Prostate gland (tissue), 2 donors: ENCODE measurements at regions not wholly inside any gene's neighbourhood (a gene's known extent, or its start where the extent isn't known, plus 50 kb on each side); places are given as distances from the start of the nearest gene placed in this dataset.
"Not testable (repeated sequence)": the region's sequence is repeated elsewhere in the genome, so short reads cannot be mapped to it uniquely, and the experiment has no call there.

Source experiments
- DNase-seq: peaks from one replicate; pipeline ENCODE4 v3.0.0-alpha.2; 2019; ENCODE audit warnings: low spot score
- H3K27ac ChIP-seq, 2 donors: fragments of 200-600 bp; sonication (generic); 2 replicates each; pipeline ENCODE4 v1.5.1; 2017 to 2019
- H3K27me3 ChIP-seq: fragments of 200-600 bp; sonication (generic); replicated peaks from 2 replicates; pipeline ENCODE4 v1.5.1; 2019; ENCODE audit not compliant: insufficient read depth
- H3K36me3 ChIP-seq, 2 donors: fragments of 200-600 bp; sonication (generic); 1 replicate in 1 of 2; 2 replicates in 1 of 2; pipeline versions ENCODE4 v1.5.1 to v1.8.1; 2017 to 2019
- H3K4me1 ChIP-seq: fragments of 200-600 bp; sonication (generic); replicated peaks from 2 replicates; pipeline ENCODE4 v1.5.1; 2019
- H3K4me3 ChIP-seq, 2 donors: fragments of 200-600 bp; sonication (generic); 2 replicates each; pipeline ENCODE4 v1.5.1; 2017 to 2019
- H3K9me3 ChIP-seq: fragments of 200-600 bp; sonication (generic); 2 replicates; pipeline ENCODE4 v1.5.1; 2017
- CTCF ChIP-seq, 4 experiments: fragments of 200-600 bp in 2 of 4; fragments of 450-650 bp in 2 of 4; sonication (generic) in 2 of 4; IDR thresholded peaks; 1 replicate in 3 of 4; 2 replicates in 1 of 4; pipeline ENCODE4 v1.5.1; 2016 to 2019; ENCODE audit warnings: antibody characterized with exemption in 4 of 4, mild to moderate bottlenecking in 2 of 4, moderate library complexity in 2 of 4
- POLR2A ChIP-seq: fragments of 450-650 bp; IDR thresholded peaks from one replicate; pipeline ENCODE4 v1.6.1; 2016; ENCODE audit warnings: antibody characterized with exemption, mild to moderate bottlenecking
- POLR2AphosphoS5 ChIP-seq: sonication (generic); formaldehyde crosslinking; IDR thresholded peaks from one replicate; pipeline ENCODE4 v1.6.1; 2017; ENCODE audit warnings: antibody characterized with exemption
- WGBS: methylation state at CpG from one replicate; pipeline ENCODE4 v1.1.5; 2018; 5-methylcytosine and 5-hydroxymethylcytosine counted together
- intact Hi-C: fragments of 100-400 bp; cut with DNase I; formaldehyde crosslinking; loops from one replicate; pipeline ENCODE4 v1.14.2; 2022

DNA sequence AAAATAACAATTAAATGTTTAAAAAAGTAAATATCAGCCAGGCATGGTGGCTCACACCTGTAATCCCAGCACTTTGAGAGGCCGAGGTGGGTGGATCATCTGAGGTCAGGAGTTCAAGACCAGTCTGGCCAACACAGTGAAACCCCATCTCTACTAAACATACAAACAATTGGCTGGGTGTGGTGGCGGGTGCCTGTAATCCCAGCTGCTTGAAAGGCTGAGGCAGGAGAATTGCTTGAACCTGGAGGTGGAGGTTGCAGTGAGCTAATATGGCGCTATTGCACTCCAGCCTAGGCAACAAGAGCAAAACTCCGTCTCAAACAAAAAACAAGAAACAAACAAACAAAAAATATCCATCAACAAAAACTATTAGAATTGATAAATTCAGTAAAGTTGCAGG lies 77.5 kb downstream of the SNX5 start:
- 97% methylated on average over 4 of the region's 4 CpGs for WGBS
- intact Hi-C loops: loop anchor here (10.0 kb wide), 1 partner anchor 356 kb away; the partner anchor contains the start of gene BFSP1
- H3K9me3 ChIP-seq, H3K36me3 ChIP-seq, H3K4me1 ChIP-seq, H3K4me3 ChIP-seq, DNase-seq, H3K27me3 ChIP-seq, H3K27ac ChIP-seq: not testable (repeated sequence)

- H3K36me3 ChIP-seq: no peaks in the 10 kb centered on the region
- no peaks in the 10 kb centered on the region for H3K4me1 ChIP-seq
- H3K27me3 ChIP-seq: no peaks in the 10 kb centered on the region
- intact Hi-C loops: loop anchor here (10.0 kb wide), 1 partner anchor 356 kb away; the partner anchor contains the start of gene BFSP1
- H3K27ac ChIP-seq: no peak overlapping the region
- TF ChIP-seq CTCF (IDR thresholded peaks at IDR 0.05) (no peak), POLR2AphosphoS5 (no peak), POLR2A (no peak)
- no peaks in the 10 kb centered on the region for H3K9me3 ChIP-seq
- H3K4me3 ChIP-seq: no peak overlapping the region
- no peak for DNase-seq
- 94% methylated on average over 3 of the region's 3 CpGs for WGBS
These were observed 78.3 kb downstream of the SNX5 start for GRCh38 chr20:17890330-17890729.

- Histone ChIP-seq H3K27me3 (no peaks in the 10 kb centered on the region), H3K4me3 (no peak overlapping the region), H3K27ac (no peak overlapping the region), H3K36me3 (no peaks in the 10 kb centered on the region), H3K9me3 (no peaks in the 10 kb centered on the region), H3K4me1 (no peaks in the 10 kb centered on the region)
- intact Hi-C loops: no loop called here
- DNase-seq: no peak
- TF ChIP-seq POLR2A (no peak), POLR2AphosphoS5 (no peak), CTCF (IDR thresholded peaks at IDR 0.05) (no peak)
- 79% methylated on average over 1 of the region's 1 CpG for WGBS
These were observed 79.4 kb downstream of the SNX5 start for GRCh38 chr20:17889226-17889625.

DNA sequence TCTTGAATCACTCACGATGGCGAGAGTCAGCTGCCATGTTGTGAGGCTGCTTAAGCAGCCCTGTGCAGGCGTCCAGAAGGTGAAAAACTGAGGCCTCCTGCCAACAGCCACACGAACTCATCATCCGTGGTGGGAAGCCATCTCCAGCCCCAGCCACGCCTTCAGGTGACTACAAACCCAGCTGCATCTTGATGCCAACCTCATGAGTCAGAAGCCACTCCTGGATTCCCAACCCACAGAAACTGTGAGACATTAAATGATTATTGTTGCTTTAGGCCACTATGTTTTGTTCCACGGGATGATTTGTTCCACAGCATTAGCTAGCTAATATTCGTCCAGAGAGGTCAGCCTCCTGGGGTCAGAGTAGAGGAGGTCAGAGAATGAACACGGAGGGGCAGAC lies 80.5 kb downstream of the SNX5 start:
- H3K27ac ChIP-seq: no peak overlapping the region

GRCh38 chr20:17887331-17888030 lies 81.1 kb downstream of the SNX5 start:
- 85% methylated on average over 10 of the region's 10 CpGs for WGBS
- Histone ChIP-seq H3K4me1 (no peaks in the 10 kb centered on the region), H3K27ac (no peak overlapping the region), H3K36me3 (no peaks in the 10 kb centered on the region), H3K9me3 (no peaks in the 10 kb centered on the region), H3K4me3 (no peak overlapping the region), H3K27me3 (no peaks in the 10 kb centered on the region)
- intact Hi-C loops: no loop called here
- no peak for DNase-seq
- no peak for TF ChIP-seq POLR2A
- no peak for TF ChIP-seq CTCF (IDR thresholded peaks at IDR 0.05)
- no peak for TF ChIP-seq POLR2AphosphoS5

More for the DNA sequence above, 80.5 kb downstream of the SNX5 start:
- DNase-seq: no peak
- Histone ChIP-seq H3K9me3 (no peaks in the 10 kb centered on the region), H3K4me3 (no peak overlapping the region), H3K4me1 (no peaks in the 10 kb centered on the region), H3K36me3 (no peaks in the 10 kb centered on the region), H3K27me3 (no peaks in the 10 kb centered on the region)
- no peak for TF ChIP-seq POLR2A
- TF ChIP-seq CTCF (IDR thresholded peaks at IDR 0.05): no peak
- intact Hi-C loops: no loop called here
- WGBS: 63% methylated on average over 9 of the region's 9 CpGs
